GM04503 (cell line): ENCODE measurements at regions not wholly inside any gene's neighbourhood (a gene's known extent, or its start where the extent isn't known, plus 50 kb on each side); places are given as distances from the start of the nearest gene placed in this dataset.

Experiments used
- DNase-seq: peaks from one replicate; pipeline ENCODE4 v3.0.0-alpha.2; 2012; ENCODE audit warnings: low read depth

DNA sequence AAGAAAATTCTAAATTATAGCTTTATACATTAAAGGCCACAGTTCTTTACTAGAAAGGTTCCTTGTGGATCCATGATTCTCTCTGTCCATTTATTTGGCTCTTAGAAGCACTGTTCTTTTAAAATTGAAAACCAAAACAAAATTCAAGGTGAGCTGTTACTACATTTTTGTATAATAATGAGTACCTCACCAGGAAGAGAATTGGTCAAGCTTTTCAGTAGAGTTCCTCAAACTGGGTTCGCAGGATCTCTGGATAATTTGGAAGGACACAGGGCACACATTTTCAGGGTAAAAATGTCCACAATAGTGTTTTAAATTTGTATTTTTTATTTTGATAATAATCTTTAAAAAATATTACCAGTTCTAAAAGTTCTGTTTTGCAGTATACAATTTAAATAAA is 93.0 kb downstream of the PPP1R3A start:
- DNase-seq: no peak

GRCh38 chr7:113824117-113824823 is 94.5 kb downstream of the PPP1R3A start:
- no peak for DNase-seq

DNA sequence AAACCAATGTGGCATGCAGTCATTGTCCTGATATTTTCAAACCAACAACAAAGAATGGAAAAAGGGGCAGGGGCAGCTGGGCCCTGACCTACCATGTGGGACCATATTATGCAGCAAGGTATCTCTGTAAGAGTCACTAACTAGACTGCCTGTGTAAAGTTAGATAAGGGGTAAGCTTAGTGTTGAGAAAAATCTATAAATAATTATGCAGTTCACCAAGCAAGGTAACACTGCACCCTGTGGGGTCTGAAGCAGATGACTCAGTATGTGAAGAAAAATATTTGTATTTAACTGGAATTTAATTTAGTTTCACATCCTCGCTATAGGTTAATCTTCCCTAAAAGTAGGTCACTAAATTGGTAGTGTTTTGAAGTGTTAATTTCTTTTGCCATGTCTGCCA is 99.3 kb downstream of the PPP1R3A start:
- no peak for DNase-seq

DNA sequence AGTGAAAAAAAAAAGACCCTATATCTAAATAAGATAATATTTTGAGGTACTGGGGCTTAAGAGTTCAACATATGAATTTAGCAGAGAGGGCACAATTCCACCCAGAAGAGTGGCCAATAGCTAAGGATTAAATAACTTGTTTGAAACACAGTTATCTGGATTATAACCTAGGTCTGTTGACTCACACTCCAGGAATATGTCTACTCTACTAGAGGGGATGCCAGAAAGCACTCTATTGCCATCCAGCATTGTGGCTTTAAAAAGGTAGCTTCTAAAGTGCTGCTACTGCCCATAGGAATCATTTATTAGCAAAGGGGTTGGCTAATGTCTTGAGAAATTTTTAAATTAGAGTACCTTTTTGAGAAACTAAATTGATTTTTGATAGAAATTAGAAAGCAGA is 102.2 kb downstream of the PPP1R3A start:
- no peak for DNase-seq

- no peak for DNase-seq
Observed at GRCh38 chr7:113813471-113813870, 105.3 kb downstream of the PPP1R3A start.

GRCh38 chr7:113812591-113813255 is 106.1 kb downstream of the PPP1R3A start:
- no peak for DNase-seq

- DNase-seq: no peak
Observed at GRCh38 chr7:113810080-113810744, 108.6 kb downstream of the PPP1R3A start.

DNA sequence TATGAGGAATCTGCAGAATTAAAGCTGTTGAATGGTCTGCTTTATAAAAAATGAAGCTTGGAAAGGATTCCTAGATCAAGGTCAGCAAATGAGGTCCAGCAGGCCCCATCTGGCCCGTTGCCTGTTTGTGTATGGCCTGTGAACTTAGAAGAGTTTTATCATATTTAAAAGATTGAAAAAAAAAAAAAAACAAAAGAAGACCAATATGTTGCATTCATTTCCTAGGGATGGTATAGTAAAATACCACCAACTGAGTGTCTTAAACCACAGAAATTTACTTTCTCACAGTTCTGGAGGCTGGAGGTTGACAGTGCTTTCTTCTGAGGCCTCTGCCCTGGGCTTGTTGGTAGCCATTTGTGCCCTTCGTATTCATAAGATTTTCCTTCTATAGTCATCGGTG is 109.2 kb downstream of the PPP1R3A start:
- DNase-seq: no peak

DNA sequence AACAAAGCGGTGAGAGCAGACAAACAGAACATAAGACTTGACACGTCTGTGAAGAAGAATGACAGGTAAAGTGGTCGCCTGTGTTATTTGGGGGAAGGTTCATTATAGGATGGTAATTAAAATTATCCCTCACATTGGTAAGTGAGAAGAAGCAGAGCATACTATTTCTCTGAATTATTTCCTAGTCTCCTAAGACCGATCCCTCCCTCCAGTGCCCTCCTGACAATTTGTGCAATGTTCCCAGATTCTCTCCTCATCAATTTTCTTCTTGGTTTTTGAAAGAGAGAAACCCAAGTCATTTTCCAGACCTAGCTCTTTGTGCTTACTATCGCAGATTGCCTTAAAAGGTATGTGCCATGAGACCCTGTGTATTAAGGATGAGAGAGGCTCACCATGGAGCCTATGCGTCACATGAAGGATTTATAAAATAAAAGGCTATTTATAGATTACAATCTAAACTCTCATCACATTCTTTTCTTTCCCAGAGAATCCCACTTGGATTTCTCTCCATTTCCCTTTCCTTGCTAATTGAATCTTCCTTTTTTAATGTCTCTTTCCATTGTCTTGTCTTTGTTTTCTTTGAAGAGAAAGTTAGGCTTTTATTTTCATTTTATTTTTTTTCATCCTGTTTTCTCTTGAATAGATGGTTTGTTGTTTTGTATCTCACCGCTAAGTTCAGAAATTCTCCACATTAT is 112.0 kb downstream of the PPP1R3A start:
- DNase-seq: no peak

- DNase-seq: no peak
Observed at GRCh38 chr7:113805976-113806375, 112.8 kb downstream of the PPP1R3A start.

- DNase-seq: no peak
Observed at GRCh38 chr7:113804475-113805095, 114.2 kb downstream of the PPP1R3A start.

DNA sequence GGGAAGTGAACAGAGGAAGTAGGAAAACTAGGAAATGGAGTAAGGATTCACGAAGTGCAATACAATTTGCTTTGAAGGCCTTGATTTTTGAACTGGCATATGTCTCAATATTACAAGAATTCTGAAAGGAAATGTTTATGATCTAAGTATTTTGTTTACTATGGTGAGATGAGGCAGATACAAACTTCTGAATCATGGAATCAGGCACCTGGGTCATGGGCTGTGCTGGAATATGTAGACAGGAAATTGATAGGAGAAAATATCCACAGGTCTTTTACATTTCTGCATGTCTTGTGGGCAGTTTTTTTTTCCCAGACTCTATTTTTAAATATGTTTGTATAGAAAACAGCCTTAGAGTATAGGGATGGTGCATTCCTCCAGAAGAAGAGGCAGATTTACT is 117.1 kb downstream of the PPP1R3A start:
- no peak for DNase-seq

DNA sequence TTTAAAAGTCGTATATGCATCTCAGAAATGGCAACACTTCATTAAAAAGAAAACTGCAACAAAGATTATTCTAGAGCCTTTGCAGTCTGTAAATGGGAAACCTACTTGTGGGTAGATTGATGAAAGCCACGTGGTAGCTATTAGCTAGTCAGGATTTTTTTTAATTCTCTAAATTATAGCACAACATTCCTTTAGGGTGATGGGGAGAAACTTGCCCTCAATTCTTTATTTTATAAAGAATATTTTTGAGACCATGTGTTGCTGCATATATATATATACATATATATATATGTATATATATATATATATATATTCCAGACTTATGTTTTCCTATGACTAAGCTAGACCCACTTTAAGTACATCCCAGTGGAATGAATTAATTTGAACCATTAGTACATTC is 118.0 kb downstream of the PPP1R3A start:
- no peak for DNase-seq

- DNase-seq: no peak
Observed at GRCh38 chr7:113799896-113800295, 118.9 kb downstream of the PPP1R3A start.

GRCh38 chr7:113797420-113798010 is 121.3 kb downstream of the PPP1R3A start:
- no peak for DNase-seq

DNA sequence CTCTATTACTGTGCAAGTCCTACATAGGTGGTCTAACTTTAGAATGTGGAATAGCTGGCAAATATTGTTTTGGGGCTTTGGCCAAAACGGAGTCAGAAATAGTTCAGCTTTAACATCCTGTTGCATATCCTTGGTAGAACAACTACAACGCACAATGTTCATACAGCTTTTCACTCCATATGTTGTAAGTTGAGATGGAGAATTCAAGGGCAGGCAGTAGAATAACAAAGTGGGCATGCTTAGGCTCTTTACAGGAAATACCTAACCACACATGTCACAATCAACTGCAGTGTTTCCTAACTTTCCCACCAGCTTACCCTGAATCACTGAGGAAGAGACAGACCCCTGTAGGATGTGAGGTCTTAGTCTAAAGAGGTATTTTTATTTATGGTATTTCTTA is 122.3 kb downstream of the PPP1R3A start:
- peak; percentile 31 for DNase-seq

GRCh38 chr7:113794573-113794972 is 124.2 kb downstream of the PPP1R3A start:
- no peak for DNase-seq

- DNase-seq: no peak
Observed at GRCh38 chr7:113793171-113793570, 125.6 kb downstream of the PPP1R3A start.

GRCh38 chr7:113790025-113790424 is 128.8 kb downstream of the PPP1R3A start:
- no peak for DNase-seq

GRCh38 chr7:113787106-113787505 is 131.7 kb downstream of the PPP1R3A start:
- no peak for DNase-seq

DNA sequence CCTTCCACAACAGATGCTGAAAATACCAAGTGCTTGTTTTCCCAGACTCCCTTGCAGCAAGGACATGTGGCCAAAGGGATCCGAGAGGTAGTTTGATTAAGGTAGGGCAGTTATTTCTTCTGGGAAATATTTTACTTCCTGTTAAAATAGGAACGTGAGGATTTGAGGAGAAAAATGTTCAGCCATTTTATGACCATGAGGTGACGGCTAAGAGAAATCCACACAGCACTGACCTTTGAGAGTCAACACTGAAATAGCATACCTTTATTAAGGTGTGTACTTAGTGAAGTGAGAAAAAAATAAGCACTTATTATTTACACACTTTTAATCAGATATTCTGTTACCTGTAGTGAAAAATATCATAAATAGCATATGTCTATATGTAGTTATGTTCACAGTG is 133.9 kb downstream of the PPP1R3A start:
- DNase-seq: no peak

GRCh38 chr7:113784316-113784715 is 134.5 kb downstream of the PPP1R3A start:
- no peak for DNase-seq
